Fibroblast of the aortic adventitia (primary cell): ENCODE measurements at regions not wholly inside any gene's neighbourhood (a gene's known extent, or its start where the extent isn't known, plus 50 kb on each side); places are given as distances from the start of the nearest gene placed in this dataset.
"Not testable (repeated sequence)": the region's sequence is repeated elsewhere in the genome, so short reads cannot be mapped to it uniquely, and the experiment has no call there.

Source experiments
- DNase-seq: peaks from one replicate; pipeline ENCODE4 v3.0.0-alpha.2; 2010; ENCODE audit warnings: low read depth
- H3K4me3 ChIP-seq: 2 replicates; pipeline ENCODE4 v1.5.1; 2011; ENCODE audit warnings: low read depth, mild to moderate bottlenecking, control low read depth, low read length, moderate library complexity
- CTCF ChIP-seq: IDR thresholded peaks from 2 replicates; pipeline ENCODE4 v1.5.1; 2011; ENCODE audit warnings: mild to moderate bottlenecking, low read length, control low read depth, inconsistent platforms; ENCODE audit not compliant: insufficient read depth

GRCh38 chr13:52925251-52925650 lies 76.8 kb upstream of the PCDH8 start:
- no peak overlapping the region for H3K4me3 ChIP-seq
- DNase-seq, result no peak
- TF ChIP-seq CTCF, result no peak

- DNase-seq, result no peak
- no peak for TF ChIP-seq CTCF
- H3K4me3 ChIP-seq, result no peak overlapping the region
Measured at GRCh38 chr13:52924289-52925148, 76.1 kb upstream of the PCDH8 start.

- H3K4me3 ChIP-seq, result no peak overlapping the region
- TF ChIP-seq CTCF, result no peak
- DNase-seq, result no peak
Measured at GRCh38 chr13:52922961-52923360, 74.5 kb upstream of the PCDH8 start.

GRCh38 chr13:52921194-52921593 lies 72.8 kb upstream of the PCDH8 start:
- TF ChIP-seq CTCF, result no peak
- H3K4me3 ChIP-seq, result no peak overlapping the region
- DNase-seq, result no peak

- no peak for TF ChIP-seq CTCF
- H3K4me3 ChIP-seq, result no peak overlapping the region
- no peak for DNase-seq
Measured at GRCh38 chr13:52916486-52916990, 68.1 kb upstream of the PCDH8 start.

- no peak for DNase-seq
- TF ChIP-seq CTCF, result no peak
- no peak overlapping the region for H3K4me3 ChIP-seq
Measured at GRCh38 chr13:52911340-52911739, 62.9 kb upstream of the PCDH8 start.

- H3K4me3 ChIP-seq, DNase-seq: not testable (repeated sequence)
Measured at GRCh38 chr13:52910318-52910717, 61.9 kb upstream of the PCDH8 start.
